ENCODE measurements at regions not wholly inside any gene's neighbourhood (a gene's known extent, or its start where the extent isn't known, plus 50 kb on each side); places are given as distances from the start of the nearest gene placed in this dataset.

- no peak for TF ChIP-seq CTCF (IDR thresholded peaks at IDR 0.05; ENCODE audit: insufficient read depth, low read depth, low read length)
- no peak for TF ChIP-seq EZH2 (IDR thresholded peaks at IDR 0.05; ENCODE audit: insufficient read depth, low read length)
These were observed 145.1 kb upstream of the IRX4 start for GRCh38 chr5:2027790-2028189.

All from astrocyte (in vitro differentiated cells and primary cell).